ENCODE measurements at regions not wholly inside any gene's neighbourhood (a gene's known extent, or its start where the extent isn't known, plus 50 kb on each side); places are given as distances from the start of the nearest gene placed in this dataset.
"Not testable (repeated sequence)": the region's sequence is repeated elsewhere in the genome, so short reads cannot be mapped to it uniquely, and the experiment has no call there.

- in situ Hi-C loops (cut with HindIII; ENCODE audit: low pct_ligation_motif_present, low pct_unique_long_range_greater_than_20kb, low sequenced_read_pairs); DNase-seq: not testable (repeated sequence)
Measured at GRCh38 chr7:76971201-76971600, 61.0 kb downstream of the SPDYE17 start.

GRCh38 chr7:76969892-76970291 is 62.3 kb downstream of the SPDYE17 start:
- in situ Hi-C loops (cut with HindIII; ENCODE audit: low pct_ligation_motif_present, low pct_unique_long_range_greater_than_20kb, low sequenced_read_pairs); DNase-seq: not testable (repeated sequence)

- peak; percentile 86 for DNase-seq
Measured at GRCh38 chr7:76965731-76966548, 66.2 kb downstream of the SPDYE17 start.

GRCh38 chr7:76964050-76964449 is 68.1 kb downstream of the SPDYE17 start:
- DNase-seq; in situ Hi-C loops (cut with HindIII; ENCODE audit: low pct_ligation_motif_present, low pct_unique_long_range_greater_than_20kb, low sequenced_read_pairs): not testable (repeated sequence)

More at GRCh38 chr7:76965731-76966548, 66.2 kb downstream of the SPDYE17 start:
- in situ Hi-C loops (cut with HindIII; ENCODE audit: low pct_ligation_motif_present, low pct_unique_long_range_greater_than_20kb, low sequenced_read_pairs), result not testable (repeated sequence)

- DNase-seq; in situ Hi-C loops (cut with HindIII; ENCODE audit: low pct_ligation_motif_present, low pct_unique_long_range_greater_than_20kb, low sequenced_read_pairs): not testable (repeated sequence)
Measured at GRCh38 chr7:76963061-76963460, 69.1 kb downstream of the SPDYE17 start.

GRCh38 chr7:76960400-76960986 is 71.7 kb downstream of the SPDYE17 start:
- in situ Hi-C loops (cut with HindIII; ENCODE audit: low pct_ligation_motif_present, low pct_unique_long_range_greater_than_20kb, low sequenced_read_pairs); DNase-seq: not testable (repeated sequence)

- in situ Hi-C loops (cut with HindIII; ENCODE audit: low pct_ligation_motif_present, low pct_unique_long_range_greater_than_20kb, low sequenced_read_pairs); DNase-seq: not testable (repeated sequence)
Measured at GRCh38 chr7:76959573-76960399, 72.4 kb downstream of the SPDYE17 start.

- in situ Hi-C loops (cut with HindIII; ENCODE audit: low pct_ligation_motif_present, low pct_unique_long_range_greater_than_20kb, low sequenced_read_pairs); DNase-seq: not testable (repeated sequence)
Measured at GRCh38 chr7:76956531-76956930, 75.6 kb downstream of the SPDYE17 start.

GRCh38 chr7:76955124-76955523 is 77.0 kb downstream of the SPDYE17 start:
- in situ Hi-C loops (cut with HindIII; ENCODE audit: low pct_ligation_motif_present, low pct_unique_long_range_greater_than_20kb, low sequenced_read_pairs); DNase-seq: not testable (repeated sequence)

- in situ Hi-C loops (cut with HindIII; ENCODE audit: low pct_ligation_motif_present, low pct_unique_long_range_greater_than_20kb, low sequenced_read_pairs); DNase-seq: not testable (repeated sequence)
Measured at GRCh38 chr7:76944603-76945002, 87.6 kb downstream of the SPDYE17 start.

GRCh38 chr7:76941809-76942765 is 90.1 kb downstream of the SPDYE17 start:
- in situ Hi-C loops (cut with HindIII; ENCODE audit: low pct_ligation_motif_present, low pct_unique_long_range_greater_than_20kb, low sequenced_read_pairs), result not testable (repeated sequence)

GRCh38 chr7:76937781-76938180 is 94.4 kb downstream of the SPDYE17 start:
- DNase-seq; in situ Hi-C loops (cut with HindIII; ENCODE audit: low pct_ligation_motif_present, low pct_unique_long_range_greater_than_20kb, low sequenced_read_pairs): not testable (repeated sequence)

More at GRCh38 chr7:76941809-76942765, 90.1 kb downstream of the SPDYE17 start:
- not testable (repeated sequence) for DNase-seq

GRCh38 chr7:76937330-76937729 is 94.8 kb downstream of the SPDYE17 start:
- in situ Hi-C loops (cut with HindIII; ENCODE audit: low pct_ligation_motif_present, low pct_unique_long_range_greater_than_20kb, low sequenced_read_pairs); DNase-seq: not testable (repeated sequence)

GRCh38 chr7:76936346-76936745 is 95.8 kb downstream of the SPDYE17 start:
- DNase-seq; in situ Hi-C loops (cut with HindIII; ENCODE audit: low pct_ligation_motif_present, low pct_unique_long_range_greater_than_20kb, low sequenced_read_pairs): not testable (repeated sequence)

- in situ Hi-C loops (cut with HindIII; ENCODE audit: low pct_ligation_motif_present, low pct_unique_long_range_greater_than_20kb, low sequenced_read_pairs); DNase-seq: not testable (repeated sequence)
Measured at GRCh38 chr7:76934711-76935110, 97.5 kb downstream of the SPDYE17 start.

GRCh38 chr7:76932957-76933356 is 99.2 kb downstream of the SPDYE17 start:
- in situ Hi-C loops (cut with HindIII; ENCODE audit: low pct_ligation_motif_present, low pct_unique_long_range_greater_than_20kb, low sequenced_read_pairs); DNase-seq: not testable (repeated sequence)

GRCh38 chr7:76931441-76931840 is 100.7 kb downstream of the SPDYE17 start:
- DNase-seq; in situ Hi-C loops (cut with HindIII; ENCODE audit: low pct_ligation_motif_present, low pct_unique_long_range_greater_than_20kb, low sequenced_read_pairs): not testable (repeated sequence)

- in situ Hi-C loops (cut with HindIII; ENCODE audit: low pct_ligation_motif_present, low pct_unique_long_range_greater_than_20kb, low sequenced_read_pairs), result not testable (repeated sequence)
Measured at GRCh38 chr7:76930416-76930815, 101.7 kb downstream of the SPDYE17 start.

More at GRCh38 chr7:76930416-76930815, 101.7 kb downstream of the SPDYE17 start:
- DNase-seq, result not testable (repeated sequence)

Data from ACHN (cell line).